ENCODE measurements at regions not wholly inside any gene's neighbourhood (a gene's known extent, or its start where the extent isn't known, plus 50 kb on each side); places are given as distances from the start of the nearest gene placed in this dataset.

DNA sequence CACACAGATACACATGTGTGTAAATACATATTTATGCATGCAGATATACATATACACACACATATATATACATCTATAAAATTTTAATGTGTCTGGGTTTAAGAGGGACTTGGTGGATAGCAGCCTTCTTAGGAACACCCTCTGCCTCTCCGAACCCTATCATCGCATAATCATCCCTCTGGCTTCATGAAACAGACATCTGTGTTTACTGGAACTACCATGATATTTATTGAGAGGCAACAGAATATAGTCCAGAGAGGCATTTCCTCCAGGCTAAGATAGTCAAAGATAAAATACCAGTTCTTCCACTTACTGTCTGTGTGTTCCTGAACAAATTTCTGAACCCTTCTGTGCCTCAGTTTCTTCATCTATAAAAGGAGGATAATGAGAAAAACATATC lies 239.0 kb upstream of the FANCL start:
- DNase-seq (ENCODE audit: low read depth, low spot score) (no peak), ATAC-seq (no peak)
- in situ Hi-C loops (cut with HindIII; ENCODE audit: low pct_unique_long_range_greater_than_20kb, low sequenced_read_pairs), result no loop called here
- intact Hi-C loops (cut with micrococcal nuclease; ENCODE audit: unreplicated experiment), result no loop called here
- H3K27me3 ChIP-seq (ENCODE audit: control insufficient read depth, insufficient read depth, low read length), result no peaks in the 10 kb centered on the region
- no peaks in the 10 kb centered on the region for H3K4me1 ChIP-seq (ENCODE audit: control insufficient read depth, insufficient read depth, low read length)
- TF ChIP-seq TCF7L2 (IDR thresholded peaks at IDR 0.05; ENCODE audit: low read depth, low read length) (no peak), POLR2AphosphoS5 (IDR thresholded peaks at IDR 0.05; ENCODE audit: low read depth, low read length) (no peak), SIN3A (IDR thresholded peaks at IDR 0.05; ENCODE audit: borderline replicate concordance, insufficient read depth, low read depth, low read length) (no peak)
- TF ChIP-seq, protein P1, sequence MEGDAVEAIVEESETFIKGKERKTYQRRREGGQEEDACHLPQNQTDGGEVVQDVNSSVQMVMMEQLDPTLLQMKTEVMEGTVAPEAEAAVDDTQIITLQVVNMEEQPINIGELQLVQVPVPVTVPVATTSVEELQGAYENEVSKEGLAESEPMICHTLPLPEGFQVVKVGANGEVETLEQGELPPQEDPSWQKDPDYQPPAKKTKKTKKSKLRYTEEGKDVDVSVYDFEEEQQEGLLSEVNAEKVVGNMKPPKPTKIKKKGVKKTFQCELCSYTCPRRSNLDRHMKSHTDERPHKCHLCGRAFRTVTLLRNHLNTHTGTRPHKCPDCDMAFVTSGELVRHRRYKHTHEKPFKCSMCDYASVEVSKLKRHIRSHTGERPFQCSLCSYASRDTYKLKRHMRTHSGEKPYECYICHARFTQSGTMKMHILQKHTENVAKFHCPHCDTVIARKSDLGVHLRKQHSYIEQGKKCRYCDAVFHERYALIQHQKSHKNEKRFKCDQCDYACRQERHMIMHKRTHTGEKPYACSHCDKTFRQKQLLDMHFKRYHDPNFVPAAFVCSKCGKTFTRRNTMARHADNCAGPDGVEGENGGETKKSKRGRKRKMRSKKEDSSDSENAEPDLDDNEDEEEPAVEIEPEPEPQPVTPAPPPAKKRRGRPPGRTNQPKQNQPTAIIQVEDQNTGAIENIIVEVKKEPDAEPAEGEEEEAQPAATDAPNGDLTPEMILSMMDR (IDR thresholded peaks at IDR 0.05), result no peak
- TF ChIP-seq, protein P2, sequence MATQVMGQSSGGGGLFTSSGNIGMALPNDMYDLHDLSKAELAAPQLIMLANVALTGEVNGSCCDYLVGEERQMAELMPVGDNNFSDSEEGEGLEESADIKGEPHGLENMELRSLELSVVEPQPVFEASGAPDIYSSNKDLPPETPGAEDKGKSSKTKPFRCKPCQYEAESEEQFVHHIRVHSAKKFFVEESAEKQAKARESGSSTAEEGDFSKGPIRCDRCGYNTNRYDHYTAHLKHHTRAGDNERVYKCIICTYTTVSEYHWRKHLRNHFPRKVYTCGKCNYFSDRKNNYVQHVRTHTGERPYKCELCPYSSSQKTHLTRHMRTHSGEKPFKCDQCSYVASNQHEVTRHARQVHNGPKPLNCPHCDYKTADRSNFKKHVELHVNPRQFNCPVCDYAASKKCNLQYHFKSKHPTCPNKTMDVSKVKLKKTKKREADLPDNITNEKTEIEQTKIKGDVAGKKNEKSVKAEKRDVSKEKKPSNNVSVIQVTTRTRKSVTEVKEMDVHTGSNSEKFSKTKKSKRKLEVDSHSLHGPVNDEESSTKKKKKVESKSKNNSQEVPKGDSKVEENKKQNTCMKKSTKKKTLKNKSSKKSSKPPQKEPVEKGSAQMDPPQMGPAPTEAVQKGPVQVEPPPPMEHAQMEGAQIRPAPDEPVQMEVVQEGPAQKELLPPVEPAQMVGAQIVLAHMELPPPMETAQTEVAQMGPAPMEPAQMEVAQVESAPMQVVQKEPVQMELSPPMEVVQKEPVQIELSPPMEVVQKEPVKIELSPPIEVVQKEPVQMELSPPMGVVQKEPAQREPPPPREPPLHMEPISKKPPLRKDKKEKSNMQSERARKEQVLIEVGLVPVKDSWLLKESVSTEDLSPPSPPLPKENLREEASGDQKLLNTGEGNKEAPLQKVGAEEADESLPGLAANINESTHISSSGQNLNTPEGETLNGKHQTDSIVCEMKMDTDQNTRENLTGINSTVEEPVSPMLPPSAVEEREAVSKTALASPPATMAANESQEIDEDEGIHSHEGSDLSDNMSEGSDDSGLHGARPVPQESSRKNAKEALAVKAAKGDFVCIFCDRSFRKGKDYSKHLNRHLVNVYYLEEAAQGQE (IDR thresholded peaks at IDR 0.05; ENCODE audit: insufficient read depth in 1 of 2, low read depth in 2 of 2, low read length in 1 of 2), result no peak
- H3K4me3 ChIP-seq (ENCODE audit: low read depth in 2 of 2, low read length in 2 of 2), result no peak overlapping the region
- H3K36me3 ChIP-seq (ENCODE audit: control insufficient read depth, insufficient read depth, low read length), result no peaks in the 10 kb centered on the region
- no peaks in the 10 kb centered on the region for H3K9me3 ChIP-seq (ENCODE audit: control insufficient read depth, insufficient read depth, low read depth, low read length)
- no TSS peak for BruUV-seq (replicated peaks)
- ChIA-PET CTCF (no interaction called here), POLR2A (no interaction called here)
- no peak overlapping the region for H3K27ac ChIP-seq (ENCODE audit: low read length)

DNA sequence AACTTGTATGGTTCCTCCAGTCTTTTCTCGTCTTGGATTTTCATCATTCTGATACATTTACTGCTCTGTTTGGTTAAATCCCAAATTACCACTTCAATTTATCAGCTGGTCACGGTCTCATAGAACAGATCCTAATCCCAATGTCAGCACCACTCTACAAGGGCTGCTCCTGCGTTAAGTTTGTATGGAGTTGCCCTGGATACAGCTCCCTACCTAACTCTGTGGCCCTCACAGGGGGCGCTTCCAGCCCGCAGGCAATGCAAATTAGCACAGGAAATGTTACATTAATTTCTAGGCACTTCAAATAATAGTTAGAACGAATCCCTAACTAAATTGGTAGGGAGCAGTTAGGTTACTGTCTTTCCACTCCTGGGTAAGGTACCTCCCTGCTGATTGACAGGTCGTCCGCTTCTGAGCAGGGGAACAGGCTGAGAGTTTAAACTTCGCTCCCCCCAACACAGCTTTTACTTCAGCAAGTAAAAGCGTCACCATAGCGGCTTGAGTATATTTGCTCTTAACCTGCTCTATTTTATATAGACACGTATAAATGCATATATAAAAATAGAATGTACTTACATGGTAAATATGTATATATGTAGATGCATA lies 238.5 kb upstream of the FANCL start:
- no peak for ATAC-seq
- Histone ChIP-seq H3K4me3 (ENCODE audit: low read depth in 2 of 2, low read length in 2 of 2) (no peak overlapping the region), H3K36me3 (ENCODE audit: control insufficient read depth, insufficient read depth, low read length) (no peaks in the 10 kb centered on the region), H3K27ac (ENCODE audit: low read length) (no peak overlapping the region), H3K9me3 (ENCODE audit: control insufficient read depth, insufficient read depth, low read depth, low read length) (no peaks in the 10 kb centered on the region), H3K4me1 (ENCODE audit: control insufficient read depth, insufficient read depth, low read length) (no peaks in the 10 kb centered on the region), H3K27me3 (ENCODE audit: control insufficient read depth, insufficient read depth, low read length) (no peaks in the 10 kb centered on the region)
- POLR2A ChIA-PET, result no interaction called here
- intact Hi-C loops (cut with micrococcal nuclease; ENCODE audit: unreplicated experiment) (no loop called here), in situ Hi-C loops (cut with HindIII; ENCODE audit: low pct_unique_long_range_greater_than_20kb, low sequenced_read_pairs) (no loop called here)
- no peak for DNase-seq (ENCODE audit: low read depth, low spot score)
- BruUV-seq (replicated peaks), result no TSS peak
- CTCF ChIA-PET, result no interaction called here
- TF ChIP-seq TCF7L2 (IDR thresholded peaks at IDR 0.05; ENCODE audit: low read depth, low read length) (no peak), SIN3A (IDR thresholded peaks at IDR 0.05; ENCODE audit: borderline replicate concordance, insufficient read depth, low read depth, low read length) (no peak), POLR2AphosphoS5 (IDR thresholded peaks at IDR 0.05; ENCODE audit: low read depth, low read length) (no peak)
- TF ChIP-seq, protein P1 (IDR thresholded peaks at IDR 0.05), result no peak
- TF ChIP-seq, protein P2 (IDR thresholded peaks at IDR 0.05; ENCODE audit: insufficient read depth in 1 of 2, low read depth in 2 of 2, low read length in 1 of 2), result no peak
